ENCODE measurements at regions not wholly inside any gene's neighbourhood (a gene's known extent, or its start where the extent isn't known, plus 50 kb on each side); places are given as distances from the start of the nearest gene placed in this dataset.
"Not testable (repeated sequence)": the region's sequence is repeated elsewhere in the genome, so short reads cannot be mapped to it uniquely, and the experiment has no call there.

DNA sequence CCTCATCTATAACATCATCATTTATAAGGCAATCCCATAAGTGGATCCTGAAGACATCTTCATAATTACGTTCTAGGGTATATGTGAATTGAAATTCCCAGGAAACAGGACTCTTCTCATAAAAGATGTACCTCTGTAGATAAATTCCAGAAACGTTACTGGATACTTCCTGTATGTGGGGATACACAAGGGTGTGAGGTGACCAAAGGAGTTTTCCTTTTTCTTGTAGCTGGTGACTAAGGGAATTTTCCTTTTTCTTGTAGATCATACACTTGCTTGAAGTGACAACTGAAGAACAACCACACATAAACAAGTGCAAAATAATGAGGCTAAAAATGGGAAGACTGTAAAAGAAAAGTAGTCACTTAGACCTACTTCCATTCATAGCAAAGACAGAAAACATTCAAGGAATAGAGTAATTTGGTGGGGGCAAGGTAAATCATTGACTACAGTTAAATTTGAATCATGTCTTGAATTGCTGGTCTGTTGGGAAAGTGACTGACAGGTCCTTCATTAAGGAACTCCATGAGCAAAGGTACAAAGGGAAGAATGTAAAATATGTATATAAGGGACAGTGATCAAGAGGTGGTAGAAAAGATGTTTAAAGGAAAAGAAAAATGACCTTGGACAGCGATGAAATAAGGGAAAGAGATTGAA lies 53.2 kb upstream of the UBE2E3 start:
- DNase-seq, result no peak

DNA sequence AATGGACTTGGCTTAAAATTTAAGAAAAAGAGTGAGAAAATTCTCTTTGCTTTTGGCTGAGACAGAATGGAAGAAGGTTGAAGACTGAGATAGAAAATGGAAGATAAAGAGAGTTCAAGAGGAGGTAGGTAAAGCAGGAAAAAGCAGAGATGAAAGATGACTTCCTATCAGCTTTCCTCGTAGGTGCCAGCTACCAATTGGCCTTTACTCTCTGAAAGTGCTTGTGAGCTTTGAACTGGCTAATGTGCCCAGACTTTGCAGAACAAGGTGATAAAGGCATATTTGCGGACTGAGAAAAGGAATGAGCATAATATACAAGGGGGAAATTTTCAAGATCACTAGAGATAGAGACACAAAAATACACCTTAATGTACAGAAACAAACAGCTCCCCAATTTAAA lies 54.7 kb upstream of the UBE2E3 start:
- DNase-seq, result no peak

DNA sequence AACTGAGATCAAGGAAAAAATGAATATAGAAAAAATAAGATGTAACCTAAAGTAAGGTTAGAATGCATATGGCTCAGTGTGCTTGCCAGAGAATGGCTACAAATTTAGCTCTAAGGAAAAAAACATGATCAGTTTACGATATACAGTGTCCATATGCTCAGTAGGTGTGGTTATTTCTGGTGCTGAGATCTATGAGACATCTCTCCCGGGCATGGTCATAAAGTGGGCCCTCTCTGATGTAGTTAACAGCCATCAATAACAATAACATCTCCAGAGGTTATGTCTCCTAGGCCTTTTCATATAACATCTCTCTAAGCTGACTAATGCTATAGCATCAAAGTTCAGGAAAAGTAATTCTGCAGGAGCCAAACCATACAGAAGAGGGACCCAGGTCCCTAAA lies 56.3 kb upstream of the UBE2E3 start:
- no peak for DNase-seq

DNA sequence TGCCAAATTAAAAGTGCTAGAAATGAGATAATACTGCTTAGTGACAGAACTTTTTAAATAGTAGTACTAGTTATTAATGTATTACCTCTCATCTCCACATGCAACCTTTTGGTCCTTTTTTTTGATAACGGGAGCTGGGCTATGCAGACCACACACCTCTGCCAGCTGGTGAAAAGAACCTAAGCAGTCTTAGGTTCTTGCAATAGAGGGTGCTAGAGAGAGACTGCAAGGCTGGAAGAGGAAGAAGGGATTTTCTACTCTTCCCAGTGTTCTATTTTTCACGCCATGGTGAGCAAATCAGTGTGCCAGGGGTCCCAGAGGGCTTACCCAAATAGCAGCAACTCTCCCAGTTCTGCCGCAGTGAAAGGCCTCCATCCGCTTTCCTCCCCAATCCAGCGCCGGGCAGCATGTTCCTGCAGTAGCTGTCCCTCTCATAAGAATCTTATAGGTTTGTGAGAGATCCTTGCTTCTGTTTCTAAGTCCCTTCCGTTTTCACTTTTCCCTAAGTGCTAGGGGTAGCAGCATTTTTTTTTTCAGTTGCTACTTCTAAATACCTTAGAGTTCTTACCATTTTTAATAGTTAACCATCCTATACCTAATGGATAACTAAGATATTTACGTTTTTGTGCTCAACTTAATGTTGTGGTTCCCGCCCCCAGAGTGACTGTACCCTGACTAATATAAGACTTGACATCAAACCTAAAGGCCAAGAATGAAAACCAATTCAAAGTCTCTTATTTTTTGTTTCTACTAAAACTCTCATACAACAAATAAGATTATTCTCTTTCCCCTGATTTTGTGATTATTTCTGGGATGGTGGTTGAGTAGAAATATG lies 69.4 kb upstream of the UBE2E3 start:
- no peak for DNase-seq

DNA sequence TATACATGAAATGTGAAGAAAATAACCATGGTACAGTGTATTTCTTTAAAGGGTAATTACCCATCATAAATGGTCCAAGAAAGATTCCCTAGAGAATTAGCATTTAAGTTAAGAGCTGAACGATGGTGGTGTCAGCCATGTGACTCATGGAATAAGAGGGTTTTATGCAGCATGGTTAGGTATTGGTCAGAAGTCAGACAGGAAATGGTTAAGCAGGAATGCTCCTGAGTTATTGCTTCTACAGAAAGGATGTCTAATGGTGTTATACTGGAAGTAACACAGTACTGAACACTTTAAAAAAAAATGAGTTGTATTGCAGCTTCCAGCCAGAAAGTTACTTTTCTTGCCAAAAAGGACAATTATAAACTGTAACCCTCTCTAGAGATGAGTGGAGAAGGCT lies 72.7 kb upstream of the UBE2E3 start:
- no peak for DNase-seq

DNA sequence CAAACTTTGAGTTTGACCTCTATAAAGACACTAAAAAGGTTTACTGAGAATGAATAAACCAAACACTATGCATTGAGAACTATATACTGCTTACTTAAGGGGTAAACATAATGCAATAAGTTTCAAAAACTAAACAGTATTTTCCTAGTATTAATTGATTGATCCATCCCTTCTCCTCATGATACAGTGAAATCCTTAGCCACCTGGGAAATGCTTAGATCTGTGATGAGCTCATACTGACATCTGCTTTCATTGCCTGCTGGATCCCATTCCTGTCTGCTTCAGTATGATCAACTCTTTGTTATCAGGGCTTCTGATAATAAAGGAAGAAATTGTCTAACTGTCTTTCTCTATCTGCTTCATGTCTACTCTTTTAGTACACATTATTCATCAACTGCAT lies 74.9 kb upstream of the UBE2E3 start:
- DNase-seq, result no peak

DNA sequence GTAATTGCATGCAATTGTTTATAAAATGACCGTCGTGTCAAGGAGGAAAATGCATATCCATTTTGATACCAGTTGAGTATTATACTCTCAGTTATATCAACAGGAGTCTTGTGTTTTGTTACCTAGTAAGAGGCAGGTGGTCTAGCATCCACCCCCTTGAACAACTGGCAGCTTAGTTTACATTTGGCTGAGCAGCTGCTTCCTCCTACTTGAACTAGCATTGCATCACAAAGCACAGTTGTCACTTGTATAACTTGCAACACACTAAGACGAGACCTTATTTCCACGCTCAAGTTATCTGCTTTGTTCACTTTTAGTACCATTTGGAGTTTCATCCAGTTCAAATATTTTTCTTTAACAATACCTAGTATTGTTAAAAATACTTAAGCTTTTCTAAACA lies 75.4 kb upstream of the UBE2E3 start:
- DNase-seq, result peak; percentile 49

DNA sequence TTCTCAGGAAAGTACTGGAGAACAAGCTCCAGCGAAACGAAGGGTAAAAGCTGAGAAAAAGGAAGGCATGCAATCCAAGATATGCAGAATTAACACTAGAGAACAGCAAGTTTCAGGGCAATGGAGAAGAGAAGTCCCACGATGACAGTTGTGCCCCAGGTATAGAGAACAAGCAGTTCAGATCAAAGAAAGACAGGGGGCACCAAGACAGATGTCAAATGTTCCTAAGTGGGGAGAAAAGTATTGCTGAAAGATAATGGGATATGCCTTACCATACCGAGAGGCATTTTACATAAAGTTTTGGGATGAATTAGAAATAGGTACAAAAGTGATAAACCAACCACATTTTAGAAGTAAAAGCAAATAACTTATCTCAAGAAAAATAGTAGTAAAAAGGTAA lies 79.1 kb upstream of the UBE2E3 start:
- DNase-seq, result no peak

DNA sequence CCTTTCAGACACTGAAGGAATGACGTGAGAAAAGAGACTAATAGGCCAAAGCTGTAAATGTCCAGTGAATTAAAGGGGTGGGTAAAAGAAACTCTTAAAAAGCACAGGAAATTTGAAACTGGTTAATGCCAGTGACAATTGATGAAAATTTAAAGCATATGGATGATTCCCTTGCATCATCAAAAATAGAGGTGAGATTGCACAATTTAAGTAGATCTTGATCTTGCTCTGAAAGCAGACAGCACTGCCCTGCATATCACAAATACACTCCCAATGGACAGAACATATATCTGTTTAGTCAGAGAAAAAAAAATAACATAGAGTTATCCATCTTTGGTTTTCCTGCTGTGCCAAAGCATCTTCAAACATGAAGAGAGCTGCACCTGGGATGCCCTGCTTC lies 86.7 kb upstream of the UBE2E3 start:
- no peak for DNase-seq

DNA sequence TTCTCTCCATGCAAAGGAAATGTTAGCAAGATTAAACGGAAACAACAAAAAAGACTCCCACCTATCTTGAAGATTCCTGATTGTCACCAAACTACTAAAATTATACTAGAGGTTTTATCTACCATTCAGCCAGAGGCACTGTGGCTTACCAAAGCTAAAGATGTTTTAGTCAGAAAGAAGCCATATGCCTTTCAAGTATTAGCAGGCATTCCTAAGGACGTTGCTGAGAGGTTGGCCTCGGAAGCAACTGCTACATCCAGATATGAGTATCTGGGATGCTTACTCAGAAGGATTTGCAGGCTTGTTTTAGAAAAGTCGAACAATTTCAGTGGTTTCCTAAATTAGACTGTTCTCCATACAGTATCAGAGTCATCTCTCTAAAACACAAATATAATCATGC lies 88.3 kb upstream of the UBE2E3 start:
- DNase-seq, result no peak

DNA sequence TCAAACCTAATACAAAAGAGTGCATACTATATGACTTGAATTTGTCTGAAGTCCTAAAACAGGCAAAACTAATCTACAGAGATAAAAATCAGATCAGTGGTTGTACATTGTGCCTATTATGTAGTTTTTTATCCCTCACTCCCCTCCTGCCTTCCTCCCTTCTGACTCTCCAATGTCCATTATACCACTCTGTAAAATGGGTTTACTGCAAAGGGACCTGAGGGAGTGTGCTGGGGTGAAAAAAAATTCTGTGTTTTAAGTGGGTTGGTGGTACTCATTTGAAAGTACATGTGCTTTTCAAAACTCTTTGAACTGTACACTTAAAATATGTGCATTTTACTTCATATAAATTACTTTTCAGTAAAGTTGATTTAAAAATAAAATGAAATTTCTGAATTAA lies 89.0 kb upstream of the UBE2E3 start:
- no peak for DNase-seq

DNA sequence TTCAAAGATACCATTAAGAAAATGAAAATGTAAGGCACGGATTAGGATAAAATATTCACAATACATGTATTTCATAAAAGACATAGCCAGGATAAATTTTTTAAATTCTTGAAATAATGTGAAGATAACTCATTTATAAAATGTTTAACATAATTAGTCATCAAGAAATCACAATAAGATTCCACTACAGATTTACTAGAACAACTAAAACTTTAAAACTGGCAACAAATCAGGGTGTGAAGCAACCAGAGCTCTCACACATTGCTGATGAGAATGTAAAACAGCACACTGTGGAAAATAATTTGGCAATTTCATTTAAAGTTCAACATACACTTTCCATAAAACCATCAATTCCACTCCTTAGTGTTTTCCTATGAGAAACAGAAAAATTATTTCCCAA lies 89.6 kb upstream of the UBE2E3 start:
- no peak for DNase-seq

DNA sequence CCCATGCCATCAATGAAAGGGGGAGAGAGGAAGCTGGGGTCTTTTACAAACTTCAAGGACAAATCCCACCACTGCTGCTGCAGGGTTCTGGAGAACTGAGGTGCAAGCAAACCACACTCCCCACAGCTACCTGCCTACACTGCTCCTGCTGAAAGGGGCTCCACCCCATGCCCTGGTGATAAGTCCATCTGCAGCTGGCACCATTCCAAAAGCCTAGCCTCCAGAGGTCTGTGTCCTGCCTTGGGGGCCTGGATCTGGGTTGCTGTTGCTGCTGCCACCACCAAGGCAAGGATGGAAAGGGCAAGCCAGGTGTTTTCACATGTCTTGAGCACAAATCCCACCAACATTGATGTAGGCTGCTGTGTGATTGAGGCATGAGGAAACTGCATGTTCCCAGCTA lies 97.4 kb upstream of the UBE2E3 start:
- DNase-seq, result no peak

DNA sequence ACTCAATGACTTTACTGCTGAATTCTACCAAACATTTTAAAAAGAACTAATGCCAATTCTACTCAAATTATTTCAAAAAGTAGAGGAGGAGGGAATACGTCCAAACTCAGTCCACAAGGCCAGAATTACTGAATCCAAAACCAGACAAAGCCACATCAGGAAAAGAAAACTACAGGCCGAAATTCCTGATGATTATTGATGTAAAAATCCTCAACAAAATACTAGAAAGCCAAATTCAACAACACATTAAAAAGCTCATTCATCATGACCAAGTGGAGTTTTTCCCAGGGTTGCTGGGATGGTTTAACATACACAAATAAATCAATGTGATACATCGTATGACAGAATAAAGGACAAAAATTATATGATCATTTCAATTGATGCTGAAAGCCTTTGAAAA lies 103.9 kb upstream of the UBE2E3 start:
- DNase-seq, result no peak

DNA sequence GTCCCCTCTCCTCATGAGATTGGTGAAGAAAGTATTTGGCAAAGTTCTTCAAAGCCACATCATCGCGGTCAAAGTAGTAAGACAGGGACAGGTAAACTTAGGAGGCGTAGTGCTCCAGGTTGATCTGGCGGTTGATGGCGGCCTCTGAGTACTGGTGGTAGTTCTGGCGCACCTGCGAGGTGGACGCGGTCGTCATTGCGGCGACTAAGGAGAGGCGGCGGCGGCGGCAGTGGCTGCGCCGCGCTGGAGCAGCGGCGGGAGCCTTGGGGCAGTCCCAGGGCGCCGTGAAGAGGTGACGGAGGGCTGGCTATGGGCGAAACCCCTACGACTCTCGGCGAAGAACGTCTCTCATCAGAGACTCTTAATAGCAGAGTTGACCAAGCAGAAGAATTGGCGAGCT lies 107.2 kb upstream of the UBE2E3 start:
- no peak for DNase-seq

DNA sequence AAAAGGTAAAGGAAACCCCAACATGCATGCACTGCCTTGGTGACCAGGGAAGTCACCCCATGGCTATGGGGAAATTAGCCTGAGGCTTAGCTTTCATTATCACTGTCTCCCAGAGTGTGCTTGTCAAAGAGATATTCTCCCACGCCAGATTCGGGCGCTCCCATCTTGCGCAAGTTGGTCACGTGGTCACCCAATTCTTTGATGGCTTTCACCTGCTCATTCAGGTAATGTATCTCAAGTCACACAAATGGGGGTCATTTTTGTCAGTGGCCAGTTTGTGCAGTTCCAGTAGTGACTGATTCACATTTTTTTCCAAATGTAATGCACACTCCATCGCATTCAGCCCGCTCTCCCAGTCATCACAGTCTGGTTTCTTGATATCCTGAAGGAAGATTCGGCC lies 107.6 kb upstream of the UBE2E3 start:
- not testable (repeated sequence) for DNase-seq

DNA sequence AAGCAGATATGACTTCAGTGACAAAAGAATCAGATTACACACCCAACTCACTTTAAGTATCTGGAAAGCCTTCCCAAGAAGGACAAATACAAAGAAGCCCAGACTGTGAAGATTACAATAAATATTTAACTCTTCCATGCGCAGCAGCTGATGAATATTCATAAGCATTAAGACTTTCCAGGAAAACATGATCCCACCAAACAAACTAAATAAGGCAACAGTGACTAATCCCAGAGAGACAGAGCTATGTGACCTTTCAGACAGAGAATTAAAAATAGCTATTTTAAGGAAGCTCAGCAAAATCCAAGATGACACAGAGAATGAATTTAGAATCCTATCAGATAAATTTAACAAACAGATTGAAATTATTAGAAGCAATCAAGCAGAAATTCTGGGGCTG lies 108.2 kb upstream of the UBE2E3 start:
- no peak for DNase-seq

DNA sequence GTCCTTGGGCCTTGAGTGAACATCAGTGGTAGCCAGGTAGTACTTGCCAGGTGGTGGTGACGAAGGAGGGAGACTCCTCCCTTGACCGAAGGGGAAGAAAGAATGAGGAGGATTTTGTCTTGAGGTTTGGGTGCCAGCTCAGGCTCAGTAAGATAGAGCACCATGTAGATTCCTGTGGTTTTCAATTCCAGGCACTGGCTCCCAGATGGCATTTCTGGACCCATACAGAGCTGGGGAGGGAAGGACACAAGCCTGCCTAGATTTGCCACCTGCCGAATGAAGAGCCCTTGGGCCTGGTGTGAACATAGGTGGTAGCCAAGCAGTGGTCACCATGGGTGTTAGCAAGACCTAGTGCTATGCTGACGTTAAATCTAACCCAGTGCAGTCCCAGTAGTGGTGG lies 108.8 kb upstream of the UBE2E3 start:
- DNase-seq, result no peak

DNA sequence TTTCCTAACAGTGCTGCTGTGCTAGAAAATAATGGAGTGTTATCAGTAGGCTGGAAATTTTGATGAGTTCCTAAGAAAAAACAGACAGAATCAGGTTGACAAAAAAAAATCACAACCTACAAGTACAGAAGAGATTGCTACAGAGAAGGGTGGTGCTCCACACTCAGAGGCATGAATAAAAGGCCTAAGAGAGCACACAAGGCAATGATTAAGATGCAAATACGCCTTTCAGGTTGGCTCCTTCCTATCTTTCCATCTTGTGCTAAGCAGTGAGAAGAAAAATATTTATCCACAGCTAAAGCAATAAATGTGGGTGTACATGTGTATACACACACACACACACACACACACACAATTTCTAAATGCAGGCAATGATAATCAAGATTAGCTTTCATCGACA lies 130.6 kb upstream of the UBE2E3 start:
- DNase-seq, result no peak

DNA sequence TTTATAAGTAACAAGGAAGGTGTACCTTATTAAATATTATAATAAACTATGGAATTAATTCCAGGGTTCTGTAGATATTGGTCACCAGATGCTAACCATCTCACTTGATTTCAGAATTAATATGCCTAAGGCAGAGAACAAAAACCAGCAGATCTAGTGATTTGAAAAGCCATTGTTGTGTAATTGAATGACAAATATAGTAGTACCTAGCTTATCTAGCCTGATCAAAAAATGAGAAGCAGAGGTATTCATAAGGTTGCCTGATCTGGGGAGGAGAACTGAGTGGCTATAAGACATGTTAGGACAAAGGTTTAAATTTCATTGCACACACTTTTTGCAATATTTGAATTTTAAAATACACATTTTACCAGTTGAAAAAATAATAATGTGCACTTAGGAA lies 132.0 kb upstream of the UBE2E3 start:
- DNase-seq, result no peak

DNA sequence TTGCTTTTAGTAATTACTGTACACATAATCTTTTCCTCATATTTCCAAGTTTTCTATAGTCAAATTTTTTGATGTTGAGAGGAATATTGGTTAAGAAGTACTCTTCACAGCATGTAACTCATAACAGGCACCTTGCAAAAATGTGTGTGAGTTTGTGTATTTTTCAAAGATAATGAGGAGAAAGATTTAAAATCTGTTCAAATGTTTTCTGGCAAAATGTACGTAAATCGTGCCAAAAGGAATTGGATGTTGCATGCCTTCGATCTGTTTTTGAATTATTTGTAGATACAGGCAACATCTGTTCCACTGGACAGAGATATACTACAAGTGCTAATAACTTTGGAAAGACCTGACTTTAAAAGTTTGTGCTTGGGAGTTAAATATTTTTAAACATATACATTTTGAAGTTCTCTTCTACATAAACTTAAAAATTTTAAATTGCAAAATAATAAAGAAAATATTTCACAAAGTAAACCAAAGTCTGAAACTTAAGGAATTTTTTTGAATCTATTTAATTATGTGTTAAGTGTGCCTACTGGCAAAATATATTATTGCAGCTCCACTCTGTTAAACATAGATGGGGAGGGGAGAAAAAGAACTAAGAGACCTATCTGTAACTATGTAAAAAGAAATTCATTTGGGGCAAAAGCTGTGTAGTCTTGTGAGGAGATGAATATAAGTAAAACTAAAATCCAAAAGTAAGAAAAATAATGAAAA lies 133.5 kb upstream of the UBE2E3 start:
- DNase-seq, result no peak

DNA sequence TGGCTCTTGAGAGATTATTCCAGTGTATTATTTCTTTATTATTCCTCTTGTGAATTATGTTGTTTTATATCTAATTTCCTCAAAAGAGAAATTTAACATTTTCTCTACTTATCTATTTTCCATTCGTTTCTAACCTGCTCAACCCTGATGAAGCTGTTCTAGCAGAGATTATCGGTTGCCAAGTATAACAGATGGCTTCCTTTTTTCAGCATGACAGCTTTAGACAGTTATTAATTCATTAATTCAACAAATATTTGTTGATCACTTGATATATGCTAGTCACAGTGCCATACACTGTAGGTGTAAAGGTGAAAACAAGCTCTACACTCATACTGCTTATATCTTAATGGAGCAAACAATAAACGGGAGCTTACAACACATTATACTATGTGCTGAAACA lies 137.9 kb upstream of the UBE2E3 start:
- no peak for DNase-seq

DNA sequence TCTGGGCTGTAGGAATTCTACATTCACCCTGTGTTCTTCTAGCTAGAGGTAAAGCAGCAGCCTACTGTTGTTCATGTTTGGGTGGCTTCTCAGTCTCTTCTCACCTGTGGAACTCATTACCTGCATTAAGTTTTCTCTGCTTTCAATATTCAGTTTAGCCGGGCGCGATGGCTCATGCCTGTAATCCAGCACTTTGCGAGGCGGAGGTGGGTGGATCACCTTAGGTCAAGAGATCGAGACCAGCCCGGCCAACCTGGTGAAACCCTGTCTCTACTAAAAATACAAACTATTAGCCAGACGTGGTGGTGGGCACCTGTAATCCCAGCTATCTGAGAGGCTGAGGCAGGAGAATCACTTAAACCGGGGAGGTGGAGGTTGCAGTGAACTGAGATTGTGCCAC lies 139.8 kb upstream of the UBE2E3 start:
- no peak for DNase-seq

DNA sequence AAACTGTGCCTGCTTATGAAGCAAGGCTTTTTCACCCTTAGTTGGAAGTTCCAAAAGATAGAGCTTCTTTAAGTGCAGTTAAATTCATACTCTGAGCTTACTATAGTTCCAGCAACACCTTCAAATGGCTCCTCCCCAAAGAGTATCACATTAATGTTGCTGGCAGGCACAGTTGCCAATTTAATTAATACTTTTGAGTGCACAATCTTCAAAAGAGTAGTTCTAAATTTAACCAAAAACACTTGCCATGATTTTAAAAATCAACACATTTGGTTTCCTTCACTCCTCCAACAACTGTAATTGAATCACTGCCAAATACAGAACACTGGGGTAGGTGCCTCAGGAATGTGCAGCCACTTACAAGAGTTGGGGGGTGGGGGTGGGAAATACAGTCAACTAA lies 150.6 kb upstream of the UBE2E3 start:
- no peak for DNase-seq

All from NCI-H1436 (cell line).